ENCODE measurements at regions not wholly inside any gene's neighbourhood (a gene's known extent, or its start where the extent isn't known, plus 50 kb on each side); places are given as distances from the start of the nearest gene placed in this dataset.

DNA sequence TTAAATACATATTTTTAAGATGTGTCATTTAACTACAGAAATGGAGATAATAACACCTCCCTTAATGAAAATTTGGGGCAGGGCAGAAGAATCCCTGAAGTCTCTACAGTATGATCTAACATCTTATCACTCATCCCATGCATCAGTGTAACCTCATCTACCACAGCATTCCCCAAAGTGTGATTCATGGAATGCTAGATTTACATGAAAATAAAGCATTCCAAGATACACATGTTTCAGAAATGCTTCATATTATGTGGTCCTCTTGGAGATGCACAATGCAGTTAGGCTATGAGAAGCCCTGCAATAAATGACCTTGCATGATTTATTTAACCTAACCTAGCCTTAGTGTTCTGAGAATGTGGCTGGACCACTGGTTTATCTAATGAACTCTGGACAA is 166.9 kb upstream of the SYT6 start:
- H3K4me3 ChIP-seq (ENCODE audit: low read depth, low read length) = no peak overlapping the region
- TF ChIP-seq, protein P1, sequence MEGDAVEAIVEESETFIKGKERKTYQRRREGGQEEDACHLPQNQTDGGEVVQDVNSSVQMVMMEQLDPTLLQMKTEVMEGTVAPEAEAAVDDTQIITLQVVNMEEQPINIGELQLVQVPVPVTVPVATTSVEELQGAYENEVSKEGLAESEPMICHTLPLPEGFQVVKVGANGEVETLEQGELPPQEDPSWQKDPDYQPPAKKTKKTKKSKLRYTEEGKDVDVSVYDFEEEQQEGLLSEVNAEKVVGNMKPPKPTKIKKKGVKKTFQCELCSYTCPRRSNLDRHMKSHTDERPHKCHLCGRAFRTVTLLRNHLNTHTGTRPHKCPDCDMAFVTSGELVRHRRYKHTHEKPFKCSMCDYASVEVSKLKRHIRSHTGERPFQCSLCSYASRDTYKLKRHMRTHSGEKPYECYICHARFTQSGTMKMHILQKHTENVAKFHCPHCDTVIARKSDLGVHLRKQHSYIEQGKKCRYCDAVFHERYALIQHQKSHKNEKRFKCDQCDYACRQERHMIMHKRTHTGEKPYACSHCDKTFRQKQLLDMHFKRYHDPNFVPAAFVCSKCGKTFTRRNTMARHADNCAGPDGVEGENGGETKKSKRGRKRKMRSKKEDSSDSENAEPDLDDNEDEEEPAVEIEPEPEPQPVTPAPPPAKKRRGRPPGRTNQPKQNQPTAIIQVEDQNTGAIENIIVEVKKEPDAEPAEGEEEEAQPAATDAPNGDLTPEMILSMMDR (IDR thresholded peaks at IDR 0.05; ENCODE audit: insufficient read depth, low read length, poor library complexity, severe bottlenecking) = no peak
- no peaks in the 10 kb centered on the region for H3K36me3 ChIP-seq (ENCODE audit: control insufficient read depth, insufficient read depth, low read length)
- no peak for DNase-seq (ENCODE audit: low read depth)
- no peaks in the 10 kb centered on the region for H3K27me3 ChIP-seq (ENCODE audit: control insufficient read depth, insufficient read depth, low read length)

DNA sequence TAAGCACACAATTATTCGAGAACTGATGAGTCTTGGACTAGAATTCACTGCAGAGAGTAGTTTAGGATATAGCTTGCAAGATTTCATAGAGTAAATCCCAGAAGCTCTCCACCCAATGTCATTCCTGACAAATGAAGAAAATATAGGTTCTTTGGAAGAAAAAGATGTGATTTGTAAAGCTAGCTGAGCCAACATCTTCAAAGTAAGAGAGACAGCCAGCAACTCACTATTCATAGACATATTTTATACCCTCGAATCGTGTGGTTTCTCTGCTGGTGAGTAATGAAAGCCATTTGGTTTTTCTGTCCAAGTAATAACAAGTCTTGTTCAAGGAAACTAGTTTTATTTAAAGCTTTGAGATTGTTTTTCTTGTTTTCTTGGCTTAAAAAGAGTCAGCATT is 165.7 kb upstream of the SYT6 start:
- no peak for DNase-seq (ENCODE audit: low read depth)
- Histone ChIP-seq H3K27me3 (ENCODE audit: control insufficient read depth, insufficient read depth, low read length) (no peaks in the 10 kb centered on the region), H3K4me3 (ENCODE audit: low read depth, low read length) (no peak overlapping the region), H3K36me3 (ENCODE audit: control insufficient read depth, insufficient read depth, low read length) (no peaks in the 10 kb centered on the region)
- TF ChIP-seq, protein P1 (IDR thresholded peaks at IDR 0.05; ENCODE audit: insufficient read depth, low read length, poor library complexity, severe bottlenecking) = no peak

DNA sequence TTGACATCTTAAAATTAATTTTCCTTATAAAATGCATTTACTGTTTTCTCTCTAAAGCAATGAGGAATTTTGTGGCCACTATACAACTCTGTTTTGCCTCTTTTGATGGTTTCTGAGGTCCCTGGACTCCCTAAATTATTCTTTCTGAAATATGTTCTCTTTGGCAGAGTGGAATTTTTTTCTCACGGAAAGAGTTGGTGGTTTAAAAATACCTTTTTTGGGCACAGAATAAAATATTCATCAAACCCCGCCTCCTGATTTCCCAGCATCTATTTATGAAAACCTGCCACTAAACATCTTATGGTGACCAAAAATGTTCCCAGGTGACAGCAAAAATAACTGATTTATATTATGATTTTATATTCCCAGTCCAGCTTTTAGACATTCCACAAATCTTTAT is 165.3 kb upstream of the SYT6 start:
- Histone ChIP-seq H3K36me3 (ENCODE audit: control insufficient read depth, insufficient read depth, low read length) (no peaks in the 10 kb centered on the region), H3K4me3 (ENCODE audit: low read depth, low read length) (no peak overlapping the region), H3K27me3 (ENCODE audit: control insufficient read depth, insufficient read depth, low read length) (no peaks in the 10 kb centered on the region)
- TF ChIP-seq, protein P1 (IDR thresholded peaks at IDR 0.05; ENCODE audit: insufficient read depth, low read length, poor library complexity, severe bottlenecking) = no peak
- DNase-seq (ENCODE audit: low read depth) = no peak

DNA sequence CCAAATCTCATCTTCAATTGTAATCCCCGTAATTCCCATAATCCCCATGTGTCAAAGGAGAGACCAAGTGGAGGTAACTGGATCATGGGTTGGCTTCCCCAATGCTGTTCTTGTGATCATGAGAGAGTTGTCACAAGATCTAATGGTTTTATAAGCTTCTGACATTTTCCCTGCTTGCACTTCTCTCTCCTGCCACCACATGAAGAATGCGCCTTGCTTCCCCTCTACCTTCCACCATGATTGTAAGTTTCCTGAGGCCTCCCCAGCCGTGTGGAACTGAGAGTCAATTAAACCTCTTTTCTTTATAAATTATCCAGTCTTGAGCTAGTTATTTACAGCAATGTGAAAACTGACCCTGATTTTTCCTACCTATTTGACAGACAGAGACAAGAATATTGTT is 162.5 kb upstream of the SYT6 start:
- Histone ChIP-seq H3K27me3 (ENCODE audit: control insufficient read depth, insufficient read depth, low read length) (no peaks in the 10 kb centered on the region), H3K4me3 (ENCODE audit: low read depth, low read length) (no peak overlapping the region), H3K36me3 (ENCODE audit: control insufficient read depth, insufficient read depth, low read length) (no peaks in the 10 kb centered on the region)
- TF ChIP-seq, protein P1 (IDR thresholded peaks at IDR 0.05; ENCODE audit: insufficient read depth, low read length, poor library complexity, severe bottlenecking) = no peak
- no peak for DNase-seq (ENCODE audit: low read depth)

DNA sequence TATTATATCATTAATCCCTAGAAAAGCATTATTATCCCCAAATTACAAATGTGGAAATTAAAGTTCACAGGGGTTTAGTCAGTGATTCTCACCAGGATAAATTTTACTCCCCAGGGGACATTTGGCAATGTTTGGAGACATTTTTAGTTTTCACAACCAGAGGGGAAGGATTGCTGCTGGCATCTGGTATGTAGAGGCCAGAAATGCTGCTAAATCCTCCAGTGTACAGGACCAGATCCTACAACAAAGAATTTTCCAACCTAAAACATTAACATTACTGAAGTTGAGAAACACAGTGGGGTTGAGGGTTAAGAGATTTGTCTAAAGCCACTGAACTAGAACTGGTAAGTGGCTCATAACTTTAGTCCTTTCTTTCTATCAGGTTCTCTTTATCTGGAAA is 162.0 kb upstream of the SYT6 start:
- DNase-seq (ENCODE audit: low read depth) = no peak
- TF ChIP-seq, protein P1 (IDR thresholded peaks at IDR 0.05; ENCODE audit: insufficient read depth, low read length, poor library complexity, severe bottlenecking) = no peak
- H3K4me3 ChIP-seq (ENCODE audit: low read depth, low read length) = no peak overlapping the region
- H3K27me3 ChIP-seq (ENCODE audit: control insufficient read depth, insufficient read depth, low read length) = no peaks in the 10 kb centered on the region
- H3K36me3 ChIP-seq (ENCODE audit: control insufficient read depth, insufficient read depth, low read length) = no peaks in the 10 kb centered on the region

DNA sequence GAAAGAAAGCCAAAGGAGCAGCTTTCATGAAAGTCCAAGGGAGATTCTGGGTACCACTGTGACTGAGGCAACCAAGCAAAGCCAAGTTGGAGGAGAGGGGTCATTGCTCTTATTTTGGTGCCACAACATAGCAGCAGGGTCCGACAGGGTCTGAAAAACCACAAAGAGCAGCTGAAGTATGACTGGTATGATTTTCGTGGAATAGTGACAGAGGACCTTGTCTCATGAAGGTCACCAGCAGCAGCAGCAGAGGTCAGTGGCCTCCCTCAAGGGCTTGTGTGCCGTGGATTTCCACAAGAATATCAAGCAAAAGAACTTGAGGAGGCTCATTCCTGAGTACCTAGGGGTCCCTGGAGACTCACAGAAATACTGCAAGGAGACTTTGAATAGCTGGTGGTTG is 160.9 kb upstream of the SYT6 start:
- TF ChIP-seq, protein P1 (IDR thresholded peaks at IDR 0.05; ENCODE audit: insufficient read depth, low read length, poor library complexity, severe bottlenecking) = no peak
- H3K36me3 ChIP-seq (ENCODE audit: control insufficient read depth, insufficient read depth, low read length) = no peaks in the 10 kb centered on the region

More for the DNA sequence above, 160.9 kb upstream of the SYT6 start:
- no peak overlapping the region for H3K4me3 ChIP-seq (ENCODE audit: low read depth, low read length)
- no peak for DNase-seq (ENCODE audit: low read depth)
- H3K27me3 ChIP-seq (ENCODE audit: control insufficient read depth, insufficient read depth, low read length) = no peaks in the 10 kb centered on the region
